Skin of body (tissue), 1 donor: ENCODE measurements at regions not wholly inside any gene's neighbourhood (a gene's known extent, or its start where the extent isn't known, plus 50 kb on each side); places are given as distances from the start of the nearest gene placed in this dataset.

Experiments
- DNase-seq: peaks from one replicate; lab custom pipeline; 2025; lab: John Stamatoyannopoulos, UW

- DNase-seq, result no peak
These were observed 152.0 kb downstream of the CHRM3 start for GRCh38 chr1:239538239-239538988.

- no peak for DNase-seq
These were observed 152.7 kb downstream of the CHRM3 start for GRCh38 chr1:239539051-239539450.

- no peak for DNase-seq
These were observed 153.4 kb downstream of the CHRM3 start for GRCh38 chr1:239539812-239540211.

- no peak for DNase-seq
These were observed 157.5 kb downstream of the CHRM3 start for GRCh38 chr1:239543873-239544272.

- DNase-seq, result no peak
These were observed 159.1 kb downstream of the CHRM3 start for GRCh38 chr1:239545466-239545865.

GRCh38 chr1:239547987-239548386 lies 161.6 kb downstream of the CHRM3 start:
- no peak for DNase-seq

- no peak for DNase-seq
These were observed 163.8 kb downstream of the CHRM3 start for GRCh38 chr1:239550178-239550577.

- no peak for DNase-seq
These were observed 169.0 kb downstream of the CHRM3 start for GRCh38 chr1:239555350-239555749.

GRCh38 chr1:239558559-239558958 lies 172.2 kb downstream of the CHRM3 start:
- DNase-seq, result no peak

GRCh38 chr1:239558991-239559390 lies 172.6 kb downstream of the CHRM3 start:
- DNase-seq, result no peak

- DNase-seq, result no peak
These were observed 174.6 kb downstream of the CHRM3 start for GRCh38 chr1:239560921-239561320.

GRCh38 chr1:239562095-239562494 lies 175.7 kb downstream of the CHRM3 start:
- DNase-seq, result no peak

GRCh38 chr1:239563681-239564080 lies 177.3 kb downstream of the CHRM3 start:
- no peak for DNase-seq

GRCh38 chr1:239566074-239566473 lies 179.7 kb downstream of the CHRM3 start:
- no peak for DNase-seq

GRCh38 chr1:239570878-239571277 lies 184.5 kb downstream of the CHRM3 start:
- DNase-seq, result no peak

GRCh38 chr1:239572183-239572582 lies 185.8 kb downstream of the CHRM3 start:
- no peak for DNase-seq

- no peak for DNase-seq
These were observed 187.7 kb downstream of the CHRM3 start for GRCh38 chr1:239574112-239574511.

- DNase-seq, result no peak
These were observed 188.7 kb downstream of the CHRM3 start for GRCh38 chr1:239575113-239575512.

GRCh38 chr1:239583536-239583935 lies 197.2 kb downstream of the CHRM3 start:
- DNase-seq, result no peak

- DNase-seq, result no peak
These were observed 199.8 kb downstream of the CHRM3 start for GRCh38 chr1:239586128-239586527.

GRCh38 chr1:239587066-239587465 lies 200.7 kb downstream of the CHRM3 start:
- DNase-seq, result no peak

- no peak for DNase-seq
These were observed 201.4 kb downstream of the CHRM3 start for GRCh38 chr1:239587574-239588369.

GRCh38 chr1:239590556-239590955 lies 204.2 kb downstream of the CHRM3 start:
- DNase-seq, result no peak
